Kidney (tissue), 13 donors: ENCODE measurements at regions not wholly inside any gene's neighbourhood (a gene's known extent, or its start where the extent isn't known, plus 50 kb on each side); places are given as distances from the start of the nearest gene placed in this dataset.

Experiments
- DNase-seq, 5 donors: peaks; one replicate each; pipeline ENCODE4 v3.0.0-alpha.2; 2013 to 2020
- FAIRE-seq: peaks from 2 replicates; lab custom pipeline; 2012; peaks lifted over from hg19 to GRCh38; lab: Jason Lieb, UNC
- H3K27ac ChIP-seq, 2 donors: one replicate each; pipeline ENCODE4 v1.7.0; 2013; ENCODE audit warnings: low read depth in 2 of 2, low read length in 2 of 2, inconsistent platforms in 1 of 2
- H3K27me3 ChIP-seq: one replicate; pipeline ENCODE4 v1.7.1; 2013; ENCODE audit warnings: low read length, inconsistent platforms; ENCODE audit not compliant: control insufficient read depth, insufficient read depth
- H3K36me3 ChIP-seq, 3 donors: one replicate each; pipeline versions ENCODE4 v1.7.0 to v1.7.1; 2013; ENCODE audit warnings: low read length in 3 of 3, control low read depth in 1 of 3, inconsistent platforms in 1 of 3; ENCODE audit not compliant: insufficient read depth in 3 of 3, control insufficient read depth in 2 of 3
- H3K4me1 ChIP-seq, 3 donors: one replicate each; pipeline versions ENCODE4 v1.7.0 to v1.7.1; 2013; ENCODE audit warnings: low read length in 3 of 3, inconsistent platforms in 1 of 3, low read depth in 1 of 3; ENCODE audit not compliant: control insufficient read depth in 2 of 3, insufficient read depth in 2 of 3
- H3K4me3 ChIP-seq, 3 donors: one replicate each; pipeline versions ENCODE4 v1.7.0 to v1.8.1; 2013; ENCODE audit warnings: low read length in 3 of 3, control low read depth in 1 of 3, inconsistent platforms in 1 of 3
- H3K9ac ChIP-seq, 3 donors: one replicate each; pipeline versions ENCODE4 v1.7.0 to v1.7.1; 2013; ENCODE audit warnings: low read length in 3 of 3, control low read depth in 1 of 3, inconsistent platforms in 1 of 3
- H3K9me3 ChIP-seq, 3 donors: one replicate each; pipeline versions ENCODE4 v1.7.0 to v1.7.1; 2013; ENCODE audit warnings: low read length in 3 of 3, control low read depth in 1 of 3, inconsistent platforms in 1 of 3; ENCODE audit not compliant: control insufficient read depth in 2 of 3, insufficient read depth in 1 of 3
- intact Hi-C: fragments of 100-400 bp; cut with DNase I; formaldehyde crosslinking; loops from one replicate; pipeline ENCODE4 v1.11.1; 2022
- TF ChIP-seq, protein P1 (sequence below): IDR thresholded peaks from 3 replicates; pipeline ENCODE4 v1.5.1; 2012; ENCODE audit warnings: mild to moderate bottlenecking, moderate library complexity, borderline replicate concordance; ENCODE audit not compliant: insufficient read depth; ENCODE audit errors: extremely low read depth
- donor health status: control.
- donor health status: control.
- donor health status: control.
- donor health status: control.
- donor health status: control.
- donor health status: DM: yes; HTN: yes; CAD: no.
- donor health status: Normal renal cell carcinoma (clear cell type).

DNA sequence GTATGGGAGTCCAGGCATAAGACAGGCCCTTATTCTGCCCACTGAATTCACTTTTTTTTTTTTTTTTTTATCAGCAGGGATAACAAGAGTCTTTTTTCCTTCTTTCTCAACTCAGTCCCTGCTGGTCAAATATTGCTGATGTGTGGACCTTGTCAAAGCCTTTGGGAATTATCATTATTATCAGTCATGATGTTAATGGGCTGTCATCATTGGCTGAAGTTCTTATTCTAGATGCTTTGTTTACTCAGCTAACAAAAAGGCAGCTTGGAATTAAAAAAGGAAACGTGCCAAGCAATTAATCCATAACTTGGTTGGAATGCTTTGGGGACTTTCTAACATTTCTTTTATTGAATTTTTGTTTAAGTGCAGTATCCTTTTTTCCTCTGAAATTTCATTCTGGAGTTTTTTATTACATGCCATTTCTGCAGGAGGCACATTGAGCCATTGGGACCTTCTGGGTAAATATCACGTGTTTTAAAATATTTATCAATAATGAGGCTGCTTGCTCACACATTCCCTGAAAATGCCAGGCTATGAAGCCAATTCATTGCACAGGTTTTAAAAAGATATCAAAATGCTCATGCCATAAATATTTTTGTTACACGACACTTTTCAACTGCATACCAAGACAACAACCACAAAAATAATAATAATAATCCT lies 246.3 kb downstream of the TXNL1 start:
- no peak for FAIRE-seq
- no peak overlapping the region for H3K4me3 ChIP-seq
- H3K9me3 ChIP-seq, result no peaks in the 10 kb centered on the region
- no peak overlapping the region for H3K27ac ChIP-seq
- H3K27me3 ChIP-seq, result no peaks in the 10 kb centered on the region
- no peaks in the 10 kb centered on the region for H3K36me3 ChIP-seq
- intact Hi-C loops, result no loop called here
- TF ChIP-seq, protein P1, sequence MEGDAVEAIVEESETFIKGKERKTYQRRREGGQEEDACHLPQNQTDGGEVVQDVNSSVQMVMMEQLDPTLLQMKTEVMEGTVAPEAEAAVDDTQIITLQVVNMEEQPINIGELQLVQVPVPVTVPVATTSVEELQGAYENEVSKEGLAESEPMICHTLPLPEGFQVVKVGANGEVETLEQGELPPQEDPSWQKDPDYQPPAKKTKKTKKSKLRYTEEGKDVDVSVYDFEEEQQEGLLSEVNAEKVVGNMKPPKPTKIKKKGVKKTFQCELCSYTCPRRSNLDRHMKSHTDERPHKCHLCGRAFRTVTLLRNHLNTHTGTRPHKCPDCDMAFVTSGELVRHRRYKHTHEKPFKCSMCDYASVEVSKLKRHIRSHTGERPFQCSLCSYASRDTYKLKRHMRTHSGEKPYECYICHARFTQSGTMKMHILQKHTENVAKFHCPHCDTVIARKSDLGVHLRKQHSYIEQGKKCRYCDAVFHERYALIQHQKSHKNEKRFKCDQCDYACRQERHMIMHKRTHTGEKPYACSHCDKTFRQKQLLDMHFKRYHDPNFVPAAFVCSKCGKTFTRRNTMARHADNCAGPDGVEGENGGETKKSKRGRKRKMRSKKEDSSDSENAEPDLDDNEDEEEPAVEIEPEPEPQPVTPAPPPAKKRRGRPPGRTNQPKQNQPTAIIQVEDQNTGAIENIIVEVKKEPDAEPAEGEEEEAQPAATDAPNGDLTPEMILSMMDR, result no peak
- DNase-seq, result no peak
- no peaks in the 10 kb centered on the region for H3K4me1 ChIP-seq
- no peak overlapping the region for H3K9ac ChIP-seq

DNA sequence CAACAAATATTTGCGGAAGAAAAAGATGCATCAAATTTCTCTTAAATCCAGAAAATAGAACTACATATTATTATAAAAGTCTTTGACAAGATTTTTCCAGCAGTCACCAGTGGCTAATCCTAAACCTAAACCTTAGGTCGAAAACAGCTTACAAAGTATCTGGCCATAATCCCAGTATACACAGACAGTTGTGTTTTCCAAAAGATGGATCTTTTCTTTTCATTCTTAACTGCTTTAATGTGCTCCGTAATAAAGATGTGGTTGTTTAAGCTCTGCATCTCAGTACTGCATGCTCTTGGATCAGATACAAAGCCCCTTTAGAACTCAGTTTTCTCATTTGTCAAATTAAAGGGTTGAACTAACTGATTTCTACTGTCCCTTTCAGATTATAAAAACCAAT lies 247.8 kb downstream of the TXNL1 start:
- no peak for DNase-seq
- FAIRE-seq, result no peak

DNA sequence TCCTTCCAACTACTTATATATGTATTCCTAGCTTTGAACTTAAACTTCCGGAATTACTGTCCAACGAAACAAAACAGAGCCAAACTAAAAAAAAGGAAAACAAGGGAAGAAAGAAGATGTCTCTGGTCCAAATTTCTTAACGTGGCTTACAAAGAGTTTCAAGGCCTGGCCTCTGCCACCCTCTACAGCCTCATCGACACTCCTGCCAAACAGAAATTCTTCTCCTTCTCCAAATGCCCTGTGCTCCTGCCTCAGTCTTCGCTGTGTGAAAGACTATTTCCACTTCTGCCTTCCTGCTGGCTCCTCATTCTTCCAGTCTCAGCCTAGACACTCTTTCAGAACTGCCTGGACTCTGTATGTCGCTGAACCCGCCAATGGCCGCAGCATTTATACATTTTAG lies 249.2 kb downstream of the TXNL1 start:
- Histone ChIP-seq H3K4me3 (no peak overlapping the region), H3K9ac (no peak overlapping the region), H3K4me1 (no peaks in the 10 kb centered on the region), H3K27me3 (no peaks in the 10 kb centered on the region), H3K27ac (no peak overlapping the region), H3K36me3 (no peaks in the 10 kb centered on the region), H3K9me3 (no peaks in the 10 kb centered on the region)
- intact Hi-C loops, result no loop called here
- FAIRE-seq (no peak), DNase-seq (peak in 1 of 5 donors; percentile 18)
- TF ChIP-seq, protein P1, result no peak

More for the DNA sequence above, 247.8 kb downstream of the TXNL1 start:
- H3K9me3 ChIP-seq, result no peaks in the 10 kb centered on the region
- H3K4me3 ChIP-seq, result no peak overlapping the region
- intact Hi-C loops, result no loop called here
- no peaks in the 10 kb centered on the region for H3K27me3 ChIP-seq
- no peak overlapping the region for H3K27ac ChIP-seq
- no peak overlapping the region for H3K9ac ChIP-seq
- TF ChIP-seq, protein P1, result no peak
- H3K36me3 ChIP-seq, result no peaks in the 10 kb centered on the region
- H3K4me1 ChIP-seq, result no peaks in the 10 kb centered on the region

DNA sequence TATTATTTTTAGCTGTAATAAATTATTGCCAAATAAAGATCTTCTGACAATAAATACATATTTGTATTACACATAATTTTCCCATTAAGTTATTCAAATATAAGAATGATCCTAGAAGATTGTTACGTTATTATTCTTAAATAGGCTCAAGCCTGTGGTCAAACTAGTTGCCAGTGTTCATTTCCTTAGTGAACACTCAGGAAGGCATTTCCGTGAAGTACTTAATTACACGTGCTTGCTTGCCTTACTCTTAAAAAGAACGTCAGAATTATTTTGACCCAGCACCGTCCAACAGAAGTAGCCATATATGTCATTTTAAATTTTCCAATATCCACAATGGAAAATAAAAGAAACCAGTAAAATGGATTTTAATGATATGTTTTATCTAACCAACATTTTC lies 249.8 kb downstream of the TXNL1 start:
- H3K4me3 ChIP-seq, result no peak overlapping the region
- DNase-seq (no peak), FAIRE-seq (no peak)
- TF ChIP-seq, protein P1, result no peak
- no peaks in the 10 kb centered on the region for H3K36me3 ChIP-seq
- H3K4me1 ChIP-seq, result no peaks in the 10 kb centered on the region
- no peak overlapping the region for H3K9ac ChIP-seq
- H3K27ac ChIP-seq, result no peak overlapping the region
- no peaks in the 10 kb centered on the region for H3K9me3 ChIP-seq
- intact Hi-C loops, result no loop called here
- H3K27me3 ChIP-seq, result no peaks in the 10 kb centered on the region
